Breast epithelium (tissue), 3 donors: ENCODE measurements at regions not wholly inside any gene's neighbourhood (a gene's known extent, or its start where the extent isn't known, plus 50 kb on each side); places are given as distances from the start of the nearest gene placed in this dataset.

ENCODE experiments used
- POLR2AphosphoS5 ChIP-seq, 3 donors: sonication (generic); formaldehyde crosslinking; IDR thresholded peaks; one replicate each; pipeline ENCODE4 v1.6.1; 2017; ENCODE audit warnings: antibody characterized with exemption in 3 of 3
- TF ChIP-seq, protein P1 (sequence below), 3 donors: fragments of 450-650 bp; IDR thresholded peaks; one replicate each; pipeline ENCODE4 v1.5.1; 2016 to 2017; ENCODE audit warnings: antibody characterized with exemption in 3 of 3, mild to moderate bottlenecking in 3 of 3, moderate library complexity in 3 of 3

DNA sequence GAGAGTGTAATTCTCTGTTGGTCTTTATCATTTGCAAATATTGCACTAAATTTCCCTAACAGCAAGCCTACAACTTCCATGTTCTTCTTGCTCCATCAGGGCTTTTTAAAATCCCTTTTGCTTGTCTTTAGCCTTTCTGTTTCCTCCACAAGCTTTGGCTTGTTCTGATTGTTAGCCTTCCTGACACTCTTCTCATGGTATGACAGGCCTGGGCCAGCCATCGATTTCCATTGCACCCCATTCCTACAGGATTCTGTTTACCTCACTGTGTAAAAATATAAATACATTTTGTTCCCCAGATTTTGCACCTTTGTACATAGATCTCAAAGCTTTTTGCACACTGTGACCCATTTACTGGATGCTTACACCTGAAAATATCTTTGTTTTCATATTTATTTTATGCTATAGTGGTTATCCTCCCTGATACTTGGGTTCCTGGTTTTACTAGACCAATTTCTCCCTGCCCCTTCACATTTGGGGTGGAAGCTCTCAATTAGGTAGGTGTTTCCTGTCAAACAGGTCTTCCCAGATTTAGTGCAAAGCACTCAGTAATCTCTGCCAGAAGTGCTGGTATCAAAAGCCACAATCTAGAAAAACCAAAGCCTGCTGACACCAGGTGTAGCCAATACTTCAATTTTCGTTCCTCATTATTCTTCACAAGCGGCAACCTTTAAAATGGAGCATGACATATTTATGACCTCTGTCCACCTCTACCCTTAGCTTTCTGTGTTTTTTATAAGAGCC, 57.9 kb upstream of the PPP2R3A start:
- TF ChIP-seq, protein P1, sequence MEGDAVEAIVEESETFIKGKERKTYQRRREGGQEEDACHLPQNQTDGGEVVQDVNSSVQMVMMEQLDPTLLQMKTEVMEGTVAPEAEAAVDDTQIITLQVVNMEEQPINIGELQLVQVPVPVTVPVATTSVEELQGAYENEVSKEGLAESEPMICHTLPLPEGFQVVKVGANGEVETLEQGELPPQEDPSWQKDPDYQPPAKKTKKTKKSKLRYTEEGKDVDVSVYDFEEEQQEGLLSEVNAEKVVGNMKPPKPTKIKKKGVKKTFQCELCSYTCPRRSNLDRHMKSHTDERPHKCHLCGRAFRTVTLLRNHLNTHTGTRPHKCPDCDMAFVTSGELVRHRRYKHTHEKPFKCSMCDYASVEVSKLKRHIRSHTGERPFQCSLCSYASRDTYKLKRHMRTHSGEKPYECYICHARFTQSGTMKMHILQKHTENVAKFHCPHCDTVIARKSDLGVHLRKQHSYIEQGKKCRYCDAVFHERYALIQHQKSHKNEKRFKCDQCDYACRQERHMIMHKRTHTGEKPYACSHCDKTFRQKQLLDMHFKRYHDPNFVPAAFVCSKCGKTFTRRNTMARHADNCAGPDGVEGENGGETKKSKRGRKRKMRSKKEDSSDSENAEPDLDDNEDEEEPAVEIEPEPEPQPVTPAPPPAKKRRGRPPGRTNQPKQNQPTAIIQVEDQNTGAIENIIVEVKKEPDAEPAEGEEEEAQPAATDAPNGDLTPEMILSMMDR (IDR thresholded peaks at IDR 0.05) = no peak
- no peak for TF ChIP-seq POLR2AphosphoS5 (IDR thresholded peaks at IDR 0.05)
